ENCODE measurements at regions not wholly inside any gene's neighbourhood (a gene's known extent, or its start where the extent isn't known, plus 50 kb on each side); places are given as distances from the start of the nearest gene placed in this dataset.

DNA sequence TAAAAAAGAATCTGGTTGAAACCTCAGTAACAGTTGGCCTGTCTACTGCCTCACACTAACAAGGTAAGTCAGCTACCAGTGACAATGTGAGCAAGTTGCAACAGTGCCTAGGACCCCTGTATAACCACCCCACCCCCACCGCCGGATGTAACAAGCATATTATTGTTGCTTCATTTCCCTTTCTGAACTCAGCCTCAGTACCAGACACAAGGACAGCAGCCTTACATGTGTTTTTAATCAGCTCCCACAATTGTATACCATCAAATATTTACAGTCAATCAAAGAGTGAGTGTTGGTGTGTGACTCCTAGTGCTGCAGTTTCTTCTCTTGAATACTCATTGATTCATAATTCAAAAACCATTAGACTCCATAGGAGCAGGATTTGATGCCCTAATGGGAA lies 96.4 kb downstream of the PYDC2 start:
- ChIA-PET POLR2A (no interaction called here), CTCF (no interaction called here)
- Mint-ChIP-seq H3K9me3 (no peaks in the 10 kb centered on the region), H3K4me1 (no peaks in the 10 kb centered on the region), H3K27ac (no peak overlapping the region), H3K27me3 (peaks cover 2% of the 10 kb centered on the region), H3K4me3 (no peak overlapping the region), H3K36me3 (ENCODE audit: low read depth) (no peaks in the 10 kb centered on the region)
- intact Hi-C loops (cut with micrococcal nuclease): no loop called here
- TF ChIP-seq, protein P1, sequence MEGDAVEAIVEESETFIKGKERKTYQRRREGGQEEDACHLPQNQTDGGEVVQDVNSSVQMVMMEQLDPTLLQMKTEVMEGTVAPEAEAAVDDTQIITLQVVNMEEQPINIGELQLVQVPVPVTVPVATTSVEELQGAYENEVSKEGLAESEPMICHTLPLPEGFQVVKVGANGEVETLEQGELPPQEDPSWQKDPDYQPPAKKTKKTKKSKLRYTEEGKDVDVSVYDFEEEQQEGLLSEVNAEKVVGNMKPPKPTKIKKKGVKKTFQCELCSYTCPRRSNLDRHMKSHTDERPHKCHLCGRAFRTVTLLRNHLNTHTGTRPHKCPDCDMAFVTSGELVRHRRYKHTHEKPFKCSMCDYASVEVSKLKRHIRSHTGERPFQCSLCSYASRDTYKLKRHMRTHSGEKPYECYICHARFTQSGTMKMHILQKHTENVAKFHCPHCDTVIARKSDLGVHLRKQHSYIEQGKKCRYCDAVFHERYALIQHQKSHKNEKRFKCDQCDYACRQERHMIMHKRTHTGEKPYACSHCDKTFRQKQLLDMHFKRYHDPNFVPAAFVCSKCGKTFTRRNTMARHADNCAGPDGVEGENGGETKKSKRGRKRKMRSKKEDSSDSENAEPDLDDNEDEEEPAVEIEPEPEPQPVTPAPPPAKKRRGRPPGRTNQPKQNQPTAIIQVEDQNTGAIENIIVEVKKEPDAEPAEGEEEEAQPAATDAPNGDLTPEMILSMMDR (IDR thresholded peaks at IDR 0.05): no peak
- ATAC-seq (ENCODE audit: low read depth) (no peak), DNase-seq (no peak)

GRCh38 chr3:191563722-191564121 lies 102.8 kb downstream of the PYDC2 start:
- H3K36me3 Mint-ChIP-seq (ENCODE audit: low read depth): no peaks in the 10 kb centered on the region
- H3K9me3 Mint-ChIP-seq: peaks cover 2% of the 10 kb centered on the region
- POLR2A ChIA-PET: no interaction called here
- no peak overlapping the region for H3K27ac Mint-ChIP-seq
- H3K27me3 Mint-ChIP-seq: peaks cover 4% of the 10 kb centered on the region
- CTCF ChIA-PET: no interaction called here
- DNase-seq (no peak), ATAC-seq (ENCODE audit: low read depth) (no peak)
- TF ChIP-seq, protein P1 (IDR thresholded peaks at IDR 0.05): no peak
- intact Hi-C loops (cut with micrococcal nuclease): no loop called here
- H3K4me3 Mint-ChIP-seq: no peak overlapping the region
- no peaks in the 10 kb centered on the region for H3K4me1 Mint-ChIP-seq

DNA sequence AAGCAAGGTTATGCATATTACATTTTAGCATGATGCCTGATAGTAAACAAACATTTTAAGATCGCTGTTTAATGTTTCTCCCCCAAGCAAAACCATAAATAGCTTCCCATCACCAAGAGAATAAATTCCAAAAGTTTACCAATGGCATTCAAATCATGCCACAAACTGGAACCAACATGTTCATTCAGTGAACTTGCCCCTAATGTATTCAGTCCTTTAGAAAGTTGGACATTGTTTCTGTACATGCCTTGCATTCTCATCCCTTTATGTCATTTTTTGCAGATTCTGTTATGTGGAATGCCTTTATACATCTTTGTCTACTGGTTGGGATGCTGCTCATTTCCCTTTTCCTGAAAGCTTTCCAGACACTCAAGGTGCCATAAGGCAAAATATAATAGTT lies 105.5 kb downstream of the PYDC2 start:
- ChIA-PET CTCF (no interaction called here), POLR2A (no interaction called here)
- ATAC-seq (ENCODE audit: low read depth) (no peak), DNase-seq (no peak)
- H3K27ac Mint-ChIP-seq: no peak overlapping the region
- TF ChIP-seq, protein P1 (IDR thresholded peaks at IDR 0.05): no peak
- intact Hi-C loops (cut with micrococcal nuclease): no loop called here
- H3K4me3 Mint-ChIP-seq: no peak overlapping the region
- H3K9me3 Mint-ChIP-seq: peaks cover 2% of the 10 kb centered on the region
- H3K27me3 Mint-ChIP-seq: peaks cover 4% of the 10 kb centered on the region
- no peaks in the 10 kb centered on the region for H3K4me1 Mint-ChIP-seq
- no peaks in the 10 kb centered on the region for H3K36me3 Mint-ChIP-seq (ENCODE audit: low read depth)

GRCh38 chr3:191568206-191568605 lies 107.2 kb downstream of the PYDC2 start:
- ChIA-PET POLR2A (no interaction called here), CTCF (no interaction called here)
- peaks cover 4% of the 10 kb centered on the region for H3K27me3 Mint-ChIP-seq
- no peak overlapping the region for H3K4me3 Mint-ChIP-seq
- H3K9me3 Mint-ChIP-seq: peaks cover 2% of the 10 kb centered on the region
- no peaks in the 10 kb centered on the region for H3K4me1 Mint-ChIP-seq
- intact Hi-C loops (cut with micrococcal nuclease): no loop called here
- no peak for ATAC-seq (ENCODE audit: low read depth)
- DNase-seq: no peak
- H3K36me3 Mint-ChIP-seq (ENCODE audit: low read depth): no peaks in the 10 kb centered on the region
- TF ChIP-seq, protein P1 (IDR thresholded peaks at IDR 0.05): no peak
- H3K27ac Mint-ChIP-seq: no peak overlapping the region

DNA sequence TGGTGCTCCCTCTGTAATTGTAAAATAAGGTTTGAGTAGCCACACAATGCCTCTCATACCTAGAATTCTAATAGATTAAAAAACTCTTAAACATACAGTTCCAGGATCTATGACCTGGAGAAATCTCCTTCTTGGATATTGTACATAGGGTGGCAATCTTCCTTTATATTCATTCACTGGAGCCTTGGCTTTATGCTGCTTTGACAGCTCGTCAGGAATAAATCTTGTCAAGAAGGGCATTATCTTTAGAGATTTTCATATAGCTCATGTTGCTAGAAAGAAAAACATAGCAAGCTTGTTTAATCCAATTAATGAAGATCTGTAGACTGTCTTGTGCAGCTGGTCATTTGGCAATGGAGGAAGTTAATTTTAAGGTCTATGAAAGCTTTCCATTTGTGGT lies 131.1 kb downstream of the PYDC2 start:
- CTCF ChIA-PET: no interaction called here
- H3K4me3 Mint-ChIP-seq: no peak overlapping the region
- H3K9me3 Mint-ChIP-seq: no peaks in the 10 kb centered on the region
- H3K36me3 Mint-ChIP-seq (ENCODE audit: low read depth): no peaks in the 10 kb centered on the region
- intact Hi-C loops (cut with micrococcal nuclease): loop anchor here (10.0 kb wide), 1 partner anchor 57 kb away; no protein-coding TSS in a partner anchor
- no peak overlapping the region for H3K27ac Mint-ChIP-seq
- no peaks in the 10 kb centered on the region for H3K4me1 Mint-ChIP-seq
- no peak for ATAC-seq (ENCODE audit: low read depth)
- no peaks in the 10 kb centered on the region for H3K27me3 Mint-ChIP-seq
- TF ChIP-seq, protein P1 (IDR thresholded peaks at IDR 0.05): no peak
- POLR2A ChIA-PET: no interaction called here
- no peak for DNase-seq
